ENCODE measurements at regions not wholly inside any gene's neighbourhood (a gene's known extent, or its start where the extent isn't known, plus 50 kb on each side); places are given as distances from the start of the nearest gene placed in this dataset.
"Not testable (repeated sequence)": the region's sequence is repeated elsewhere in the genome, so short reads cannot be mapped to it uniquely, and the experiment has no call there.

DNA sequence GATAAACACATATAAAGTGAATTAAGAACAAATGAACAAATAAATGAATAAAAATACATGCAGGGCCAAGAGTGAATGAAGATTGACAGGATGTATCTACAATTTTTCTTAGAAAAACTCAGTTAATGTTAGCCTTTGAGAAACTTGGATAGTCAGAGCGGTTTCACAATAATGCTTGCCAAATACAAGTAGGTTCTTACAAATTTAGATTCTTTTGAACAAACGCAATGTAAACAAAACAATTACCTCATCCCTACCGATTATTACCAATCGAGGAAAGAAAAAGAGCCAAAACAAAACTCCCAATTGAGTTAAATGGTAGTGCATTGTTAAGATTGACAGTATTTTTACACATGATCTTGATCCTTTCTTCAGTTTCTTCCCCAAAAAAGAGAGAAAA is 176.9 kb upstream of the DEPDC1 start:
- no peak for DNase-seq (ENCODE audit: low spot score)

DNA sequence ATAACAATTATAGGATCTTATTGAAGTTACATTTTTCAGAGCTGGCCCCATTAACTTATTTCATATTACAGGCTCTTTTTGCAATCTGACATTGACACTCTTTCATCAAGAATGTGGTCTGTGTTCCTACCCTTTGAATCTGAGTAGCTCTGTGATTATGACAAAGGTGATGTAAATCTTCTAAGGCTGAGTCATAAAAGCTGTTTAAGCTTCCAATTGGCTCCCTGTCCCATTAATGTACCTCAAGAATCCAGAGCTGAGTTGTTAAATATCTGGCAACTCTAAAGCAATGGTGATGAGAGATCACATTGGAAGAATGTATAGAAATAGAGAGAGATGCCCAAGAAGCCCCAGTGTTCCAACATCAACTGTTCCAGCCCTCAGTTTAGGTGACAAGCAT is 178.5 kb upstream of the DEPDC1 start:
- DNase-seq (ENCODE audit: low spot score), result no peak

- DNase-seq (ENCODE audit: low spot score), result no peak
Measured at GRCh38 chr1:68677684-68678351, 180.9 kb upstream of the DEPDC1 start.

GRCh38 chr1:68696221-68696620 is 199.3 kb upstream of the DEPDC1 start:
- no peak for DNase-seq (ENCODE audit: low spot score)

DNA sequence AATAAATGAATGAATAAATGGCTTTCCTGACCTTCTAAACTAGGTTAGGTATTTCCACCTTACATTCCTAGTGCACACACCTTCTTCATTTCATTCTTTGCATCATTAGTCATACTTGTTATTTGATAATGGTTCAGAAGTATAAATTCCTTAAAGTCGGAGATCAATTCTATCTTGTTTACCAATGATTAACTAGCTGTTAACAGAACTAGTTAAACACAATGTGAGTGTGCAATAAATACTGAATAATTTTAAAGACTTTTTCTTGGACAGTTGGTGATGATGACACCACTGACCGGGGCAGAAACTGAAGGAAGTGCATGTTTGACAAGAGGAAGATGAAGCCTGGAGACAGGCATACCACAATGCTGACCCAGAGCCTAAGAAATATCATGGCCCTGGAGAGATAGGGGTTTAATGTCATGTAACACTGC is 207.1 kb upstream of the DEPDC1 start:
- DNase-seq (ENCODE audit: low spot score), result no peak

DNA sequence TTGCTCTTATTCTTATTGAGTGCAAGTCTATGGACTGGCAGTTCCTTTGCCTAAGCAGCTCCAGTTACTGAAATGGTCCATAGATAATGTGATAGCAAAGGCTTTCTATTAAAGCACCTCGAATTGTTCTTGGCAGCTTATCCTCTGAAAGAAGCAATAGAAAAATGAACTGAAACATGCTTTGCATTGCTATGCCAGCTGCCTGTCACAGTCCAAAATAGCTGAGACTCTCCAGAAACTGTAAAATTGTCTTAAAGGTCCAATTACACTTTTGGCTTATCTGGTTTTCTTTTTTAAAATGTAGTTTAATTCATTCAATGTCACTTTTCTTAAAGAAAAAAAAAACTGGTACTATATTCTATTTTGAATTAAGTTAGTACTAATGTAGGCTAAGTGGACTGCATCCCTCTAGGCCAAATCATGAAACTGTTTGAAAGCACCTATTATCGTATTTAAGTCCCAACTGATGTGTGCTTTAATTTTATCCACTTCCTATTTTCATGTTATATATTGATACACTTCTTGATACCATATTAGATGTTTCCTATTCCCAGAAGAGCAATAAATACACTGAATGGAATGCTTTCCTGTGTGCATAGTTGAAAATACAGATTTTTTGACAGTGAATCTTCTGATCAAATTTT is 208.0 kb upstream of the DEPDC1 start:
- no peak for DNase-seq (ENCODE audit: low spot score)

DNA sequence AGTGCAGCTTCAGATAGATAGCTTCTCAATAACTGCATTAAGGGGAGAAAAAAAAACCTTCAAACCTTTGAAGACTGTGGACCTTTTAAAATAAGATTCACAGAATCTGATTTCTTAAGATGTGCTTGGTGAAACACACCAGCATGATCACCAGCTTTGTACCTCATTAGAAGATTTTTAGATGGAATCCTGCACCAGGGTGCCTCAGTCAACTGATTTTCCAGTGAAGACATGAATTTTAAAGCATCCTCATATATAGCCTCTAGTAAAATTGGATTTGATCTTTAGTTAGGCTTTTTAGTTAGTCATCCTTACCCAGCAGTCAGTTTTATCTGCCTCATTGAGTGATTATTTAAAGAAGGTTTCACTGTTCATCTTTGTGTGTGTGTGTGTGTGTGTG is 208.6 kb upstream of the DEPDC1 start:
- DNase-seq (ENCODE audit: low spot score), result no peak

DNA sequence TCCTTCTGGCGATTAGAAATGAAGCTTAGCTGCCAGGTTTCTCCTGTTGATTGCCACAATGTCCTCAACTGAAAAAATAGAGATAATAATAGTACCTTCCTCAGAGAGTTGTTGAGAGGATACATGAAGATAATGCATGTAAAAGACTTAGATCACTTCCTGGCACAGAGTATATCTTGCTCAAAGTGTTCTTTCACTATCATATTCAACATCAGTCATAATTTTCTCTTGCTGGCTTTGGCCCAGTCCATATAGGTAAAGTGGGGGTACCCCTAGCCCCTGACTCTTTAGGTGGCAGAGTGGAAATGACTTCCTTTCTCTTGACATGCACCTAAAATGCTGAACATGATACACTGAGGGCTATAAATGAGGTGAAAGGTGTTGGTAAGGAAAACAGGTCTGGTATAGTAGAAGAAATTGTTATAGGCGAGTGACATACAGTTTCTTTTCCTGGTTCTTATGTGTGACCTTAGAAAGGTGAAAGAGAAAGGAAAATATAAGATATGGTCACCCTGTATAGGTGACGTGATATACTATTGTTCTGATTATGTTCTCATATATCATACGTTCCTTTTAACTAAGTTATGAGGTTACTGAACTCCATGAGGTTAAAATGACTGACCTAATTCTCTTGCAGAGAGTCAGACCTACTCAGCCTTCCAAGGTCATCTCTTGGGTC is 209.9 kb upstream of the DEPDC1 start:
- no peak for DNase-seq (ENCODE audit: low spot score)

GRCh38 chr1:68717330-68717729 is 220.4 kb upstream of the DEPDC1 start:
- DNase-seq (ENCODE audit: low spot score), result no peak

- no peak for DNase-seq (ENCODE audit: low spot score)
Measured at GRCh38 chr1:68720476-68720875, 223.6 kb upstream of the DEPDC1 start.

GRCh38 chr1:68723791-68724190 is 226.9 kb upstream of the DEPDC1 start:
- DNase-seq (ENCODE audit: low spot score), result no peak

DNA sequence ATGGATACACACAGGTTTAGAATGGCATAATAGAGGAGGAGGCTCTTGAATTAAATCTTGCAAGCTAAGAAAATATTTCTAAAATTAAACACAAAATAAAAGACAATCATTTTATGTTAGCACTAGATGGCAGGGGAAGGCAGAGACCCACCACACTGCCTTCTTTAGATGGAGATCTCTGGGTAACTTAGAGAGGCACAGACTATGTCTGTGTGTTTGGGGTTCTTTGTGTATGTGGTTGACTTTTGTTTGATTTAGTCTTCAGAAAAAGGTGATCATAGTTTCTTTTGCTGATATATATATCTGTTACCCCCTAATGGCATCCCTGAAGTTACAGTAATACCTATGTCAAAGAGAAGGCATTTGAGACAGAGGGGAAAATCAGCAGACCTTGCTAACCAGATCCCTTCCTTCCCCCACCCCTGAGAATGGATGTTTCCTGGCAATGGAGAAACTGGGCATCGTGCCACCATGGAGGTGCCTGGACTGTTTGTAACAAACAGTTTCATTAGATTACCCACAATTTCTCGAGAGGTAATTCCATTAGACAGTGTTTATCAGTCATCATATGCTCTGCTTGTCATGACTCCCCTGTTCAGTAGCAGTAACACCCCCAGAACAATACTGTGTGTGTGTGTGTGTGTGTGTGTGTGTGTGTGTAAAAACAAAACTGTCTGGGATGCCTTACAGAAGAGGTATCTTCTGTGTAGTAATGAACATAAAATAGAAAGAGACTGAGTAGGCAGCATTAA is 228.3 kb upstream of the DEPDC1 start:
- DNase-seq (ENCODE audit: low spot score), result no peak

- not testable (repeated sequence) for DNase-seq (ENCODE audit: low spot score)
Measured at GRCh38 chr1:68739486-68739885, 242.6 kb upstream of the DEPDC1 start.

- DNase-seq (ENCODE audit: low spot score), result no peak
Measured at GRCh38 chr1:68745011-68745410, 248.1 kb upstream of the DEPDC1 start.

DNA sequence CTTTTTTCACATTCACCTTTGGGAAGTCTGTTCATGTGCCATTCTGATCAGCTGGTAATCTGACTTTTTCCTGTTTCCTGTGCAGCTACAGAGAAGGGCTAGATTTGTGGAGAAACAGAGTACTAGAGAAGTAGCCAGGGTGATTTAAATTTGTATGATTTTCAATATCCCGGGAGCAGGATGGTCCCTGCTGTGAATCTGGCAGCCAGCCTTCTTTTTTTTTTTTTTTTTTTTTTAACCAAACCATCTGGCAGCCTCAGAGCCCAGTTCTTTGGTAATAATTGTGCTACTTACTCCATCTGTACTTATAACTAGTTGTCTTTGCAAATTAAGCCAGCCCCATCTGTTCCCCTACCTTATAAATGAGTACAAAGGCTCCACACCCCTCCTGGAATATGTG is 248.6 kb upstream of the DEPDC1 start:
- DNase-seq (ENCODE audit: low spot score), result no peak

DNA sequence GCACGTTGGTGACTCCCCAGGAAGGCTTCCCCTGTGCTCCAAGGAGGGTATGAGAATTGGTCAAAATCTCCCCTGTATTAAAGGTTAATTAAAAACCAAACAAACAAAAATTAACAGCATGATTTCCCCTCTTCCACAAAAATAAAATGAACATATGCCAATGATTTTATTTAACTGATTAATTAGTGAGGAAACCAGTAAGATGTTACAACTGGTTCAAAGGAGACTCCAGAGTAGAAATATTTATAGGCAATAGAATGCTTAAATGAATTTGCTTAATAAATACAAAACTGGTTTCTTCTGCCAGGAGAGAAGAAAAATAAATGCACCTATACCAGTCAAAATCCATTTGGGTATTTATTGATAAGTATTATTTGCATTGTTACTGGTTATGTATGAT is 249.5 kb upstream of the DEPDC1 start:
- no peak for DNase-seq (ENCODE audit: low spot score)

DNA sequence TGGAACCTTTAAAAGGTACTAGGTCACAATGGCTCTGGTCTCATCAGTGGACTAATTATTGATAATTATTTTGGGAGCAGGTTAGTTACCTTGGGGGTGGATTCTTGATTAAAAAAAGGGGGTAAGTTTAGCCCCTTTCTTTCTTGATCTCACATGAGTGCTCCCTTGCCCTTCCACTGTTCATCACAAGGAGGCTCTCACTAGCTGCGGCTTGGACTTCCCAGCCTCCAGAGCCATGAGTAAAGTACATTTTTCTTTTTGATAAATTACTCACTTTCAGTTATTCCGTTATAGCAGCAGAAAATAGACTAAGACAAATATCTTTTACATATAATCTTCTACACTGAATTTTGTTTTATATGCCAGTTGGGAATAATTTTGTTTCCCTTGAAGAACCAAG is 254.8 kb upstream of the DEPDC1 start:
- DNase-seq (ENCODE audit: low spot score), result no peak

GRCh38 chr1:68758666-68759209 is 261.9 kb upstream of the DEPDC1 start:
- no peak for DNase-seq (ENCODE audit: low spot score)

GRCh38 chr1:68767941-68768340 is 271.1 kb upstream of the DEPDC1 start:
- DNase-seq (ENCODE audit: low spot score), result no peak

- DNase-seq (ENCODE audit: low spot score), result no peak
Measured at GRCh38 chr1:68770817-68771216, 273.9 kb upstream of the DEPDC1 start.

DNA sequence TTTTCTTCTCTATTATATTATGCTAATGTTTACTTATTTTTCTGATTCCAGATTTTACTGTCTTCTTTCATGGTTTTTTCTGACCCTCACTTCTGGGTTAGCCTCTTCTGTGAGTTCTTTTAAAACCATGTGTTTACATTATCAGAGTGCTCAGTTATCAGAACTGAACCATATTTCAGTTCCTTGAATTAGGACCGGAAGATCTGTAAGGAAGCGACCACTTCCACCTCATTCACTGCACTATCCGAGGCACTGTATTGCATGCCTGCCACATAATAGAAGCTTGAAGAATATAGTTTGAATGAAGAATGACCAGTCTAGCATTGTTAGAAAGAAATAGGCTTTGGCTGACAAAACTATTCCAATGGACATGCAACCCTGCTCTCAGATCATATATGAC is 281.0 kb upstream of the DEPDC1 start:
- no peak for DNase-seq (ENCODE audit: low spot score)

DNA sequence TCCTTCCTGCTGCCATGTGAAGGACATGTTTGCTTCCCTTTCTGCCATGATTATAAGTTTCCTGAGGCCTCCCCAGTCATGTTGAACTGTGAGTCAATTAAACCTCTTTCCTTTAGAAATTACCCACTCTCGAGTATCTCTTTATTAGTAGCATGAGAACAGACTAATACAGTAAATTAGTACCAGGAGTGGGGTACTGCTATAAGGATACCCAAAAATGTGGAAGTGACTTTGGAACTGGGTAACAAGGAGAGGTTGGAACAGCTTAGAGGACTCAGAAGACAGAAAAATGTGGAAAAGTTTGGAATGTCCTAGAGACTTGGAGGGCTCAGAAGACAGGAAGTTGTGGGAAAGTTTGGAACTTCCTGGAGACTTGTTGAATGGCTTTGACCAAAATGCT is 283.0 kb upstream of the DEPDC1 start:
- DNase-seq (ENCODE audit: low spot score), result not testable (repeated sequence)

Data from iPS-NIHi11 (cell line).